Astrocyte (in vitro differentiated cells and primary cell): ENCODE measurements at regions not wholly inside any gene's neighbourhood (a gene's known extent, or its start where the extent isn't known, plus 50 kb on each side); places are given as distances from the start of the nearest gene placed in this dataset.

Experiments
- EZH2 ChIP-seq: IDR thresholded peaks from 2 replicates; pipeline ENCODE4 v1.6.1; 2012; ENCODE audit warnings: mild to moderate bottlenecking, low read length, inconsistent platforms; ENCODE audit not compliant: insufficient read depth
- TF ChIP-seq, protein P1 (sequence below): IDR thresholded peaks from 2 replicates; pipeline ENCODE4 v1.5.1; 2011; ENCODE audit warnings: low read depth, mild to moderate bottlenecking, inconsistent platforms, low read length, moderate library complexity; ENCODE audit not compliant: insufficient read depth

DNA sequence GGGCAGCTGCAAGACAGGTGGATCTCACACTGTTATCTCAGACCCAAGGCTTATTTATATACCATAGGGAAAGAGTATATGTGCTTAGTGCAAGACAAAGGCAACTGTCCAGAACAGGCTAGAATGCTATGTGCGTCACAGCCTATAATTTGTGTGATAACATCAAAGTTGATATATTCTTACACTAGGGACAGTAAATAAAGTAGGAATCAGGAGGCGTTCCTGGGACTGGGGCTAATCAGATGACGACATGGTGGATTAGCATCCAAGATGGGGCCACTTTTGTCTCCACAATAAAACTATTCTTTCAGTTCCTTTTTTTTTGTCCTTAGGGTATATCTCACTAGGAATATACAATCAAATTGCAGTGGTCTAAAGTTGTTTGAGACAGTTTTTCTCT, 54.9 kb upstream of the IER3 start:
- TF ChIP-seq, protein P1, sequence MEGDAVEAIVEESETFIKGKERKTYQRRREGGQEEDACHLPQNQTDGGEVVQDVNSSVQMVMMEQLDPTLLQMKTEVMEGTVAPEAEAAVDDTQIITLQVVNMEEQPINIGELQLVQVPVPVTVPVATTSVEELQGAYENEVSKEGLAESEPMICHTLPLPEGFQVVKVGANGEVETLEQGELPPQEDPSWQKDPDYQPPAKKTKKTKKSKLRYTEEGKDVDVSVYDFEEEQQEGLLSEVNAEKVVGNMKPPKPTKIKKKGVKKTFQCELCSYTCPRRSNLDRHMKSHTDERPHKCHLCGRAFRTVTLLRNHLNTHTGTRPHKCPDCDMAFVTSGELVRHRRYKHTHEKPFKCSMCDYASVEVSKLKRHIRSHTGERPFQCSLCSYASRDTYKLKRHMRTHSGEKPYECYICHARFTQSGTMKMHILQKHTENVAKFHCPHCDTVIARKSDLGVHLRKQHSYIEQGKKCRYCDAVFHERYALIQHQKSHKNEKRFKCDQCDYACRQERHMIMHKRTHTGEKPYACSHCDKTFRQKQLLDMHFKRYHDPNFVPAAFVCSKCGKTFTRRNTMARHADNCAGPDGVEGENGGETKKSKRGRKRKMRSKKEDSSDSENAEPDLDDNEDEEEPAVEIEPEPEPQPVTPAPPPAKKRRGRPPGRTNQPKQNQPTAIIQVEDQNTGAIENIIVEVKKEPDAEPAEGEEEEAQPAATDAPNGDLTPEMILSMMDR: no peak
- no peak for TF ChIP-seq EZH2
